Osteoblast (primary cell): ENCODE measurements at regions not wholly inside any gene's neighbourhood (a gene's known extent, or its start where the extent isn't known, plus 50 kb on each side); places are given as distances from the start of the nearest gene placed in this dataset.

ENCODE experiments used
- DNase-seq: peaks from one replicate; pipeline ENCODE4 v3.0.0; 2011; ENCODE audit warnings: low spot score, mixed read lengths; ENCODE audit not compliant: insufficient read length; ENCODE audit errors: missing footprints
- H2AFZ ChIP-seq: 2 replicates; pipeline ENCODE4 v1.6.0; 2011; ENCODE audit warnings: mild to moderate bottlenecking, low read length
- H3K27ac ChIP-seq: 2 replicates; pipeline ENCODE4 v1.5.1; 2011; ENCODE audit warnings: mild to moderate bottlenecking, low read depth, low read length, moderate library complexity
- H3K27me3 ChIP-seq: 2 replicates; pipeline ENCODE4 v1.6.0; 2012; ENCODE audit warnings: mild to moderate bottlenecking, control low read depth, inconsistent platforms, low read length, moderate library complexity; ENCODE audit not compliant: insufficient read depth
- H3K36me3 ChIP-seq: 2 replicates; pipeline ENCODE4 v1.5.1; 2011; ENCODE audit warnings: mild to moderate bottlenecking, low read length, control low read depth, moderate library complexity; ENCODE audit not compliant: insufficient read depth
- H3K4me1 ChIP-seq: 2 replicates; pipeline ENCODE4 v1.5.1; 2011; ENCODE audit warnings: mild to moderate bottlenecking, low read length, control low read depth, moderate library complexity; ENCODE audit not compliant: insufficient read depth
- H3K4me2 ChIP-seq: 2 replicates; pipeline ENCODE4 v1.6.0; 2011; ENCODE audit warnings: mild to moderate bottlenecking, low read length; ENCODE audit not compliant: insufficient read depth
- H3K4me3 ChIP-seq: fragments of 200-600 bp; sonication (generic); 3 replicates; pipeline ENCODE4 v1.5.1; 2012; ENCODE audit warnings: mild to moderate bottlenecking, low read length, inconsistent platforms; ENCODE audit not compliant: insufficient read depth
- H3K79me2 ChIP-seq: 2 replicates; pipeline ENCODE4 v1.6.0; 2012; ENCODE audit warnings: mild to moderate bottlenecking, low read length, control low read depth, inconsistent platforms; ENCODE audit not compliant: insufficient read depth
- H3K9me3 ChIP-seq: 2 replicates; pipeline ENCODE4 v1.5.1; 2011; ENCODE audit warnings: low read depth, low read length, control low read depth
- H4K20me1 ChIP-seq: 2 replicates; pipeline ENCODE4 v1.6.0; 2012; ENCODE audit warnings: mild to moderate bottlenecking, low read length, control low read depth; ENCODE audit not compliant: insufficient read depth
- TF ChIP-seq, protein P1 (sequence below): IDR thresholded peaks from 2 replicates; pipeline ENCODE4 v1.5.1; 2011; ENCODE audit warnings: mild to moderate bottlenecking, low read depth, low read length, moderate library complexity; ENCODE audit errors: extremely low read depth

- no peaks in the 10 kb centered on the region for H4K20me1 ChIP-seq
- H3K36me3 ChIP-seq = no peaks in the 10 kb centered on the region
- peaks cover 3% of the 10 kb centered on the region for H3K9me3 ChIP-seq
- no peaks in the 10 kb centered on the region for H3K79me2 ChIP-seq
- TF ChIP-seq, protein P1, sequence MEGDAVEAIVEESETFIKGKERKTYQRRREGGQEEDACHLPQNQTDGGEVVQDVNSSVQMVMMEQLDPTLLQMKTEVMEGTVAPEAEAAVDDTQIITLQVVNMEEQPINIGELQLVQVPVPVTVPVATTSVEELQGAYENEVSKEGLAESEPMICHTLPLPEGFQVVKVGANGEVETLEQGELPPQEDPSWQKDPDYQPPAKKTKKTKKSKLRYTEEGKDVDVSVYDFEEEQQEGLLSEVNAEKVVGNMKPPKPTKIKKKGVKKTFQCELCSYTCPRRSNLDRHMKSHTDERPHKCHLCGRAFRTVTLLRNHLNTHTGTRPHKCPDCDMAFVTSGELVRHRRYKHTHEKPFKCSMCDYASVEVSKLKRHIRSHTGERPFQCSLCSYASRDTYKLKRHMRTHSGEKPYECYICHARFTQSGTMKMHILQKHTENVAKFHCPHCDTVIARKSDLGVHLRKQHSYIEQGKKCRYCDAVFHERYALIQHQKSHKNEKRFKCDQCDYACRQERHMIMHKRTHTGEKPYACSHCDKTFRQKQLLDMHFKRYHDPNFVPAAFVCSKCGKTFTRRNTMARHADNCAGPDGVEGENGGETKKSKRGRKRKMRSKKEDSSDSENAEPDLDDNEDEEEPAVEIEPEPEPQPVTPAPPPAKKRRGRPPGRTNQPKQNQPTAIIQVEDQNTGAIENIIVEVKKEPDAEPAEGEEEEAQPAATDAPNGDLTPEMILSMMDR = no peak
- no peak overlapping the region for H3K4me3 ChIP-seq
- H3K27ac ChIP-seq = no peak overlapping the region
- no peak overlapping the region for H3K4me2 ChIP-seq
- H2AFZ ChIP-seq = no peak overlapping the region
- DNase-seq = no peak
- no peaks in the 10 kb centered on the region for H3K27me3 ChIP-seq
- no peaks in the 10 kb centered on the region for H3K4me1 ChIP-seq
These were observed 357.4 kb downstream of the GLRX3 start for GRCh38 chr10:130493446-130494145.

DNA sequence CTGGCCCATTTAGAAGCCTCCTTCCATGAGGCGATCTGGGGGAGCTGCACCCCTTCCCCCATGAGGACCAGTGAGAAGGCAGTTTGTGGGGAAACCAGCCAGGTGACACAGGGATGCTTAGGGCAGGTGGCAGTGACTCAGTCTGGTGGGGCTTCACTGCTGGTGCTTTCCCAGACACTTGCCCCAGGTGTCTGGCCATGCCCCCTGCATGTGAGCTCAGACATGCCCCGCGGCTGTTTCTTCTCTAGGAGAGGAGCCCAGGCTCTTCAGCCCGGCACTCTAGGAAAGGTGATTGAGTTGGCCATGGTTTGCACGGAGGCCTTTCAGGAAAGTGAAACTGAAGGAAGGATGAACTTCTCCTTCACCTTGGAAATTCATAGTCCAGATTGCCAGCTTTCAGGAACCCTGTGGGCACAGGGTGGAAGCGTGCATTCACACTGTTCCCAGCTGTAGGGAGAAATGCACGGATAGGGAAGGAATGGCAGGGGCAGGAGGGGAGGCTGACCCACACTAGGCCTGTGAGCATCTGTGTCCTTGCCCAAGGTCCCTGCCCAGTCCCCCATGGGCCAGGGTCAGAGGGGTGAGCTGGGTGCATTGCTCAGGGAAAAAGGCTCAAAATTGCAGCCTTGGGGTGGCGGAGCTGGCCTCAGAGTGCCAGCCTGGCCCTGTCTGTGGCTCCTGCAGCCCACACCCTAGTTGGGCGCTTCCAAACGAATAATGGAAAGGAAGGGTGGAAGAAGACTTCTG is 359.1 kb downstream of the GLRX3 start:
- no peaks in the 10 kb centered on the region for H3K79me2 ChIP-seq
- no peak overlapping the region for H3K27ac ChIP-seq
- H3K4me3 ChIP-seq = no peak overlapping the region
- TF ChIP-seq, protein P1 = no peak
- no peak overlapping the region for H2AFZ ChIP-seq
- H3K4me2 ChIP-seq = no peak overlapping the region
- H4K20me1 ChIP-seq = no peaks in the 10 kb centered on the region
- DNase-seq = peak; percentile 29
- peaks cover 3% of the 10 kb centered on the region for H3K9me3 ChIP-seq
- H3K36me3 ChIP-seq = no peaks in the 10 kb centered on the region
- no peaks in the 10 kb centered on the region for H3K4me1 ChIP-seq
- no peaks in the 10 kb centered on the region for H3K27me3 ChIP-seq

DNA sequence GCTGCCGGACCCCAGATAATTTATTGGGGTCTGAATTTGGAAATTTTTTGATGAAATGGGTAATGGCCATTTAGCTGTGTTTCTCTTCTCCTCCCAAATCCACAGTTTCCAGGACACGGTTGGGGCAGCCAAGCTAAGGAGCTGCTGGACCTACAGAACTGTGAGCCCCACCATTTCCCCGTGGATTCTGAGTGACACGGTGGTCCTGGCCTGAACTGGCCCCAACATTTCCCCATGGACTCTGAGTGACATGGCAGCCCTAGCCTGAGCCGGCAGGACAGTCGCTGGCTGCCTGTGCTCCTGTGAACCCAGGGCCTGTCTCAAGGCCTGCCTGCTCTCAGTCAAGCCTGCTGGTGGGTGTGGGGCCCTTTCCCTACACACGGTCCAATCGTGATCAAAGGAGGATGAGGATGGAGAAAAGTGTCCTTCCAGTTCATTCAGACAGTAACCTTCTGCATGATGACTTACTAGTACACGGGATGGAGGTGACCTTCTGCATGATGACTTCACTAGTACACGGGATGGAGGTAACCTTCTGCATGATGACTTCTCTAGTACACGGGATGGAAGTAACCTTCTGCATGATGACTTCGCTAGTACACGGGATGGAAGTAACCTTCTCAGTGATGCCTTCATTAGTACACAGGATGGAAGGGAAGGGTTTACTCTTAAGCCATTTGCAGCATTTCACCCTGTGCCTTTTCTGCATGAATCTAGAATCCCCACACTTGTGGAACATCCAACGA is 359.9 kb downstream of the GLRX3 start:
- no peak for DNase-seq
- H3K9me3 ChIP-seq = peaks cover 3% of the 10 kb centered on the region

More for the DNA sequence above, 359.9 kb downstream of the GLRX3 start:
- no peaks in the 10 kb centered on the region for H4K20me1 ChIP-seq
- H3K36me3 ChIP-seq = no peaks in the 10 kb centered on the region
- TF ChIP-seq, protein P1 = no peak
- H3K4me3 ChIP-seq = no peak overlapping the region
- H2AFZ ChIP-seq = no peak overlapping the region
- no peaks in the 10 kb centered on the region for H3K79me2 ChIP-seq
- no peaks in the 10 kb centered on the region for H3K27me3 ChIP-seq
- no peaks in the 10 kb centered on the region for H3K4me1 ChIP-seq
- H3K27ac ChIP-seq = no peak overlapping the region
- no peak overlapping the region for H3K4me2 ChIP-seq
